ENCODE measurements at regions not wholly inside any gene's neighbourhood (a gene's known extent, or its start where the extent isn't known, plus 50 kb on each side); places are given as distances from the start of the nearest gene placed in this dataset.

DNA sequence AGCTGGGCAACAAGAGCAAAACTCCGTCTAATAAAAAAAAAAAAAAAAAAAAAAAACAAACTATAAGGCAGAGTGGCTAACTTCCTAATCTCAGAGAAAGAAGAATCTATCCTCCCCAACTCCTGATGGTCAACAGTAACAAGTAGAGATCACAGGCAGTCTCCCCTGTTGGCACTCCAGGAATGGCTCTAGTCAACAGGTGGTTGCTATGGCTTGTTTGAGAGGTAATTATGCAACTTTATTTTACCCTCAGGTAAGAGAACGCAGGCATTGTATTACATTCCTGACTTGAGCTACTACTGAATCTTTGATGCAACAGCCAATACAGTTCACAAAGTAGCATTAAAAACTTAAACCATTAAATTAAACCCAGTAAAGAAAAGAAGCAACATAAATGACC lies 180.3 kb downstream of the DICER1 start:
- H3K36me3 ChIP-seq (ENCODE audit: control insufficient read depth in 2 of 4, insufficient read depth in 4 of 4, low read length in 3 of 4) = no peaks in the 10 kb centered on the region
- DNase-seq (ENCODE audit: low read depth in 1 of 2, low spot score in 2 of 2) = no peak
- no peak overlapping the region for H3K4me2 ChIP-seq (ENCODE audit: insufficient read depth in 1 of 2, low read depth in 2 of 2, low read length in 2 of 2)
- H4K91ac ChIP-seq (replicated peaks; ENCODE audit: insufficient read length, low read length) = no peak overlapping the region
- H3K27ac ChIP-seq (ENCODE audit: low read depth, low read length) = no peak overlapping the region
- no peaks in the 10 kb centered on the region for H3K79me2 ChIP-seq (ENCODE audit: control insufficient read depth in 1 of 2, insufficient read depth in 2 of 2, low read length in 2 of 2)
- H3K18ac ChIP-seq (ENCODE audit: extremely low read depth, low read length) = no peak overlapping the region
- H3K79me1 ChIP-seq (ENCODE audit: low read depth, low read length) = no peaks in the 10 kb centered on the region
- no peak overlapping the region for H3K56ac ChIP-seq (replicated peaks; ENCODE audit: insufficient read length, low read depth, low read length)
- H2AK5ac ChIP-seq (ENCODE audit: low read depth, low read length) = no peak overlapping the region
- no peak overlapping the region for H3K23ac ChIP-seq (ENCODE audit: insufficient read length)
- H3K4me1 ChIP-seq (replicated peaks in 1 of 4; ENCODE audit: control insufficient read depth in 3 of 4, insufficient read depth in 4 of 4, low read length in 3 of 4) = peaks cover 0 to 3% (median 0%) of the 10 kb centered on the region in 4 experiments; a peak in 1 of 7 replicates
- H4K20me1 ChIP-seq (replicated peaks in 1 of 2; ENCODE audit: control insufficient read depth in 1 of 2, insufficient read depth in 2 of 2, low read length in 2 of 2) = no peaks in the 10 kb centered on the region
- H3K4ac ChIP-seq (replicated peaks; ENCODE audit: insufficient read length, low read depth, low read length) = no peak overlapping the region
- H3K14ac ChIP-seq (ENCODE audit: insufficient read length) = no peak overlapping the region
- H3K9ac ChIP-seq (replicated peaks in 1 of 4; ENCODE audit: extremely low read depth in 1 of 4, low read depth in 3 of 4, low read length in 3 of 4) = no peak overlapping the region
- no peak overlapping the region for H3K4me3 ChIP-seq (ENCODE audit: extremely low read depth in 1 of 4, insufficient read depth in 2 of 4, low read depth in 3 of 4, low read length in 4 of 4)
- no peak overlapping the region for H2BK15ac ChIP-seq (ENCODE audit: low read length)
- H3K27me3 ChIP-seq (replicated peaks in 1 of 4; ENCODE audit: control insufficient read depth in 3 of 4, extremely low read depth in 1 of 4, insufficient read depth in 3 of 4, low read length in 3 of 4) = no peaks in the 10 kb centered on the region
- no peak overlapping the region for H2BK20ac ChIP-seq (ENCODE audit: low read length)
- no peak overlapping the region for H2BK5ac ChIP-seq (ENCODE audit: low read depth, low read length)
- ChIA-PET POLR2A (ENCODE audit: partially characterized antibody) (no interaction called here), CTCF (ENCODE audit: partially characterized antibody) (no interaction called here)
- H4K8ac ChIP-seq (ENCODE audit: extremely low read depth, insufficient read depth, low read length) = no peak overlapping the region
- WGBS, 2 experiments (ENCODE audit: extremely low coverage in 1 of 2, insufficient coverage in 1 of 2, insufficient read length in 1 of 2, insufficient replicate concordance in 2 of 2, low coverage in 1 of 2, low lambda C conversion rate in 2 of 2, missing lambda C conversion rate in 1 of 2) = 77% methylated on average over 1 of the region's 2 CpGs; no CpG with 5 or more reads in 1 of the 2 experiments
- FAIRE-seq = no peak
- H4K5ac ChIP-seq (ENCODE audit: insufficient read length, low read depth, low read length) = no peak overlapping the region
- no peak overlapping the region for H2BK12ac ChIP-seq (ENCODE audit: low read depth, low read length)
- no peaks in the 10 kb centered on the region for H3K9me3 ChIP-seq (ENCODE audit: insufficient read depth in 2 of 2, low read depth in 1 of 2, low read length in 1 of 2)
- H3K23me2 ChIP-seq (ENCODE audit: low read depth, low read length) = no peaks in the 10 kb centered on the region
- no peak overlapping the region for H2AFZ ChIP-seq (ENCODE audit: low read length)
- H2BK120ac ChIP-seq (replicated peaks; ENCODE audit: low read depth, low read length) = no peak overlapping the region
- TF ChIP-seq GABPA (IDR thresholded peaks at IDR 0.05; ENCODE audit: borderline replicate concordance, insufficient read depth, low read length) (no peak), SAP30 (IDR thresholded peaks at IDR 0.05; ENCODE audit: insufficient read depth, insufficient replicate concordance, low read length) (no peak), HDAC6 (IDR thresholded peaks at IDR 0.05; ENCODE audit: low read depth, low read length) (no peak), KDM1A (IDR thresholded peaks at IDR 0.05; ENCODE audit: borderline replicate concordance, low read length) (no peak)
- TF ChIP-seq, protein P1, sequence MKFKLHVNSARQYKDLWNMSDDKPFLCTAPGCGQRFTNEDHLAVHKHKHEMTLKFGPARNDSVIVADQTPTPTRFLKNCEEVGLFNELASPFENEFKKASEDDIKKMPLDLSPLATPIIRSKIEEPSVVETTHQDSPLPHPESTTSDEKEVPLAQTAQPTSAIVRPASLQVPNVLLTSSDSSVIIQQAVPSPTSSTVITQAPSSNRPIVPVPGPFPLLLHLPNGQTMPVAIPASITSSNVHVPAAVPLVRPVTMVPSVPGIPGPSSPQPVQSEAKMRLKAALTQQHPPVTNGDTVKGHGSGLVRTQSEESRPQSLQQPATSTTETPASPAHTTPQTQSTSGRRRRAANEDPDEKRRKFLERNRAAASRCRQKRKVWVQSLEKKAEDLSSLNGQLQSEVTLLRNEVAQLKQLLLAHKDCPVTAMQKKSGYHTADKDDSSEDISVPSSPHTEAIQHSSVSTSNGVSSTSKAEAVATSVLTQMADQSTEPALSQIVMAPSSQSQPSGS (IDR thresholded peaks at IDR 0.05; ENCODE audit: low read length) = no peak

All from H1 (cell line).